ENCODE measurements at regions not wholly inside any gene's neighbourhood (a gene's known extent, or its start where the extent isn't known, plus 50 kb on each side); places are given as distances from the start of the nearest gene placed in this dataset.

DNA sequence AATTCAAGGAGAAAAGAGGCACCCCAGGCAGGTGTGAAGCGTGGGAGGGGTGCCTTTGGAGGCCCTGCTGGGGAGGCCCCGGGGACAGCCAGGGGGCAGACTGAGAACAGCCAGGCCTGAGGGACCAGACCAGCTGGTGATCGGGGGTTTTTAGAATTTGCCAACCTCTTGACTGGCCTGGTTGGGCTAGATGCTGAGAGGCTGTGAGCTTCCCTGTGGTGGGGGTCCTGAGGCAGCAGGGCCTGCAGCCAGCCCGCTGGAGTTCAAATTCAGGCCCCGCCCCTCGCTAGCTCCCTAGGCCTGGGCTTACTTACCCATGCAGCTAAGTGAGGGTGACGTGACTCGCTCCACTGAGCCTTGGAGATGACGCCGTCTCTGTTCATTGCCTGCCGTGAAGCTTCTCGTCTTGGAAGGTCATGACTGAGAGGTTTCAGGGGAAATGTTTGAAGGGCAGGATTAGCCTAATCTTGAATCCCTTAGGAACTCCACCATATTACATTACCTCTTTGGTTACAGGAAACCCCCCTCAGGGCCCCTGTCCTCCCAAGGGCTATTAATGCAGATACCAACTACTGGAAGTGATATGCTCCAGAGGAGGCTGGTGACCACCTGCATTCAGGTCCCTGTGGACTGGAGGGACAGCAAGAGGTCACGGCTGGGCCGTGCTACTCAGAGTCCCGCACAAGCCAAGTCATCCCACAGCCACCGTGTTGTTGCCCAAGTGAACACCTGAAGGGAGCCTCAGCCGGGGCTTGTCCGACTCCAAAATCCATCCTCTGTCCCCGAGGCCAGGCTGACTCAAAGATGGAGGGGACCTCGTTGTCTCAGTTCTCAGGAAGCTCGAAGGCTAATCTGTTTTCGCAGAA lies 73.9 kb upstream of the DUSP22 start:
- DNase-seq: peak; percentile 58
- H3K27ac ChIP-seq (ENCODE audit: low read depth, low read length): no peak overlapping the region
- Mint-ChIP-seq H3K9me3 (peaks cover 9% of the 10 kb centered on the region), H3K27ac (no peak overlapping the region), H3K27me3 (ENCODE audit: insufficient read depth) (no peaks in the 10 kb centered on the region), H3K36me3 (ENCODE audit: low read depth) (no peaks in the 10 kb centered on the region), H3K4me1 (peaks cover 2% of the 10 kb centered on the region), H3K4me3 (no peak overlapping the region)
- no peaks in the 10 kb centered on the region for H3K36me3 ChIP-seq (ENCODE audit: control insufficient read depth, insufficient read depth, low read length)
- WGBS, 2 experiments (ENCODE audit: insufficient coverage in 1 of 2, insufficient read length in 1 of 2): 92 to 96% methylated on average over 16 to 22 of the region's 22 CpGs
- H3K4me1 ChIP-seq (ENCODE audit: control insufficient read depth, insufficient read depth, low read length): no peaks in the 10 kb centered on the region
- TF ChIP-seq, protein P1, sequence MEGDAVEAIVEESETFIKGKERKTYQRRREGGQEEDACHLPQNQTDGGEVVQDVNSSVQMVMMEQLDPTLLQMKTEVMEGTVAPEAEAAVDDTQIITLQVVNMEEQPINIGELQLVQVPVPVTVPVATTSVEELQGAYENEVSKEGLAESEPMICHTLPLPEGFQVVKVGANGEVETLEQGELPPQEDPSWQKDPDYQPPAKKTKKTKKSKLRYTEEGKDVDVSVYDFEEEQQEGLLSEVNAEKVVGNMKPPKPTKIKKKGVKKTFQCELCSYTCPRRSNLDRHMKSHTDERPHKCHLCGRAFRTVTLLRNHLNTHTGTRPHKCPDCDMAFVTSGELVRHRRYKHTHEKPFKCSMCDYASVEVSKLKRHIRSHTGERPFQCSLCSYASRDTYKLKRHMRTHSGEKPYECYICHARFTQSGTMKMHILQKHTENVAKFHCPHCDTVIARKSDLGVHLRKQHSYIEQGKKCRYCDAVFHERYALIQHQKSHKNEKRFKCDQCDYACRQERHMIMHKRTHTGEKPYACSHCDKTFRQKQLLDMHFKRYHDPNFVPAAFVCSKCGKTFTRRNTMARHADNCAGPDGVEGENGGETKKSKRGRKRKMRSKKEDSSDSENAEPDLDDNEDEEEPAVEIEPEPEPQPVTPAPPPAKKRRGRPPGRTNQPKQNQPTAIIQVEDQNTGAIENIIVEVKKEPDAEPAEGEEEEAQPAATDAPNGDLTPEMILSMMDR (conservative IDR thresholded peaks at IDR 0.05): no peak
- H3K27me3 ChIP-seq (ENCODE audit: control insufficient read depth, insufficient read depth, low read length, poor library complexity, severe bottlenecking): no peaks in the 10 kb centered on the region
- no peak overlapping the region for H3K9ac ChIP-seq (ENCODE audit: extremely low read depth, low read length, poor library complexity, severe bottlenecking)
- H3K4me3 ChIP-seq (ENCODE audit: low read length): no peak overlapping the region
- H3K9me3 ChIP-seq (ENCODE audit: control insufficient read depth, low read length): no peaks in the 10 kb centered on the region

DNA sequence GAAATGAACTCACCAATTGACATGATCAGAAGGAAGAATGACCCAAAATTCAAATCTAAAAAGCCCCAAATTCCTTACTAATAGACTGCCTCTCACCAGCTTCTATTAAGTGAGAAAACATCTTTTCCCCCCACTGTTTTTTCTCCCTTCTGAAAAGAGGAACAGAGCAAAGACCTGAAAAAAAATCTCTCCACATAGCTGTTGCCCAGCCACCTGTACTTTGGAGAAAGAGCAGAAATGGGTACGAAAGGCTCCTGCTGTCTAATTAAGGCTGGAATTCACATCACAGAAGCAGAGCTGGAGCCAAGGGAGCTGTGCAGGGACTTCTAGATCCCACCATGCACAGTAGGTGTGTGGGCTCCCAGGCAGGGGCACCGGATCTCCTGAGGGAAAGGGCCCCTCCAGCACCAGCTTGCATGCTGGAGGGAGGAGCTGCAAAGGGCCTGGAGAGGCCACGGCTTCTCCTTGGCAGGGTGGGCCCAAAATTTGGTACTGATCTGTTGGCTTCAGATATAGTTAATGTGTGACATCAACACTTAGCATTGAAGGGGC lies 73.2 kb upstream of the DUSP22 start:
- WGBS, 2 experiments (ENCODE audit: insufficient coverage in 1 of 2, insufficient read length in 1 of 2): 89 to 100% methylated on average over 2 to 3 of the region's 3 CpGs
- DNase-seq: no peak

GRCh38 chr6:219641-220198 lies 72.6 kb upstream of the DUSP22 start:
- Mint-ChIP-seq H3K27ac (no peak overlapping the region), H3K36me3 (ENCODE audit: low read depth) (no peaks in the 10 kb centered on the region), H3K27me3 (ENCODE audit: insufficient read depth) (no peaks in the 10 kb centered on the region), H3K4me1 (peaks cover 2% of the 10 kb centered on the region), H3K4me3 (no peak overlapping the region), H3K9me3 (peaks cover under 1% of the 10 kb centered on the region)
- H3K27me3 ChIP-seq (ENCODE audit: control insufficient read depth, insufficient read depth, low read length, poor library complexity, severe bottlenecking): no peaks in the 10 kb centered on the region
- WGBS, 2 experiments (ENCODE audit: insufficient coverage in 1 of 2, insufficient read length in 1 of 2): 79 to 93% methylated on average over 2 to 17 of the region's 17 CpGs
- H3K36me3 ChIP-seq (ENCODE audit: control insufficient read depth, insufficient read depth, low read length): no peaks in the 10 kb centered on the region
- no peaks in the 10 kb centered on the region for H3K9me3 ChIP-seq (ENCODE audit: control insufficient read depth, low read length)
- peak; percentile 73 for DNase-seq
- no peak overlapping the region for H3K4me3 ChIP-seq (ENCODE audit: low read length)
- no peaks in the 10 kb centered on the region for H3K4me1 ChIP-seq (ENCODE audit: control insufficient read depth, insufficient read depth, low read length)
- TF ChIP-seq, protein P1 (conservative IDR thresholded peaks at IDR 0.05): no peak
- no peak overlapping the region for H3K9ac ChIP-seq (ENCODE audit: extremely low read depth, low read length, poor library complexity, severe bottlenecking)
- no peak overlapping the region for H3K27ac ChIP-seq (ENCODE audit: low read depth, low read length)

More for the DNA sequence above, 73.2 kb upstream of the DUSP22 start:
- H3K4me1 ChIP-seq (ENCODE audit: control insufficient read depth, insufficient read depth, low read length): no peaks in the 10 kb centered on the region
- H3K27me3 ChIP-seq (ENCODE audit: control insufficient read depth, insufficient read depth, low read length, poor library complexity, severe bottlenecking): no peaks in the 10 kb centered on the region
- Mint-ChIP-seq H3K4me1 (peaks cover 2% of the 10 kb centered on the region), H3K4me3 (no peak overlapping the region), H3K27me3 (ENCODE audit: insufficient read depth) (no peaks in the 10 kb centered on the region), H3K27ac (no peak overlapping the region), H3K36me3 (ENCODE audit: low read depth) (no peaks in the 10 kb centered on the region), H3K9me3 (peaks cover 5% of the 10 kb centered on the region)
- H3K9ac ChIP-seq (ENCODE audit: extremely low read depth, low read length, poor library complexity, severe bottlenecking): no peak overlapping the region
- no peaks in the 10 kb centered on the region for H3K36me3 ChIP-seq (ENCODE audit: control insufficient read depth, insufficient read depth, low read length)
- no peak overlapping the region for H3K4me3 ChIP-seq (ENCODE audit: low read length)
- TF ChIP-seq, protein P1 (conservative IDR thresholded peaks at IDR 0.05): no peak
- no peak overlapping the region for H3K27ac ChIP-seq (ENCODE audit: low read depth, low read length)
- no peaks in the 10 kb centered on the region for H3K9me3 ChIP-seq (ENCODE audit: control insufficient read depth, low read length)

All from endodermal cell (in vitro differentiated cells).